HG03135 (cell line): ENCODE measurements at regions not wholly inside any gene's neighbourhood (a gene's known extent, or its start where the extent isn't known, plus 50 kb on each side); places are given as distances from the start of the nearest gene placed in this dataset.

ENCODE experiments used
- ATAC-seq: cut with Tn5 transposase; IDR thresholded peaks from one replicate; pipeline ENCODE4 v1.9.1; 2021; ENCODE audit warnings: mild to moderate bottlenecking, moderate library complexity; ENCODE audit not compliant: unreplicated experiment

DNA sequence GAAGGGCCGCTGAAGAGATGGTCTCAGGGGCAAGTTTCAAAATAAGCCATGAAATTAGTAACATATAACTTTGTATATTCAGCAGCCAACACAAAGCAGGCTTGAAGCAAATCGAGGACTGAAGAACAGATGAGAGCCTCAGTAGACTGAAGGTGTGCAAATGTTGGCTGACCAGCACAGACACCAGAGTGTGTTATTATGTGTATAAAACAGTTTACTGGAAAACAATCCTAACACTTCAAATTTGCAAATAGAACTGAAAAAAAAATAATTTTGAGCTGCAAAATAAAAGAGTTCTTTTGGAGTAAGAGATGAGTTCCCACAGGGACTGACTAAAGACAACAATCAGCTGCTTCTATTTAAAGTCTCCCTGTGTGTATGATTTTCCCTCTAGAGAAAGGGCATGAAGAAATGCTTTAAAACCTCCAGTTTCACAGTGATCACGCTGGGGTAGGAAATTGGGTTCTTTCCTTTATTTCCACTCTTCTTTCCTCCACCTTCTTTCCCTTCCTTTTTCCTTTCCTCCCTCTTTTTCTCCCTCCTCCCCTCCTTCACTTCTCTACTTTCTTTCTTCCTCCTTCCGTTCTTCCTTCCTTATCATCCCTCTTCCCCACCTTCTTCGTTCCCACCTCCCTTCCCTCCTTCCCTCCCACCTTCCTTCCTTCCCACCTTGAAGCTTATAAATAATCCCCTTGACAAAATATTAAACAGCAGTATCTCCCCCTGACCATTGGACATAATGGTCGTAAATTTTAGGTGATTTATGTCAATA, 383.9 kb upstream of the DCN start:
- no peak for ATAC-seq

DNA sequence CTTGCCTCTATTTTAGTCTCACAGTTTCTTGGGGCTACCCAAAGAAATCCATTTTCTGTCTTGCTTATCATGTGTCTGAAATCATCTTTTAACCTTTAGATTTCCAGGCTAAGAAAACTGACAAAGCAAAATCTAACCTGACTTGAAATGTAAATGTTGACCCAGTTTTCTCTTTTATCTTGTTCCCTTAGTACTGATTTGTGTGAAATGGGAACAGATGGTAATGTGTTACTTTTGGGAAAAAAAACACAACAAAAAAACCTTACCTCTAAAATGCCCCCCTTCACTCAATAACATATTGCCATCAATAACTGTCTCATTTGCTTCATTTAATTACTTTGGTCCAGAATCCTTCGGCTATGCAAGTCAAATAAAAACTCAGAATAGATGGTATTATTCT, 383.2 kb upstream of the DCN start:
- no peak for ATAC-seq

DNA sequence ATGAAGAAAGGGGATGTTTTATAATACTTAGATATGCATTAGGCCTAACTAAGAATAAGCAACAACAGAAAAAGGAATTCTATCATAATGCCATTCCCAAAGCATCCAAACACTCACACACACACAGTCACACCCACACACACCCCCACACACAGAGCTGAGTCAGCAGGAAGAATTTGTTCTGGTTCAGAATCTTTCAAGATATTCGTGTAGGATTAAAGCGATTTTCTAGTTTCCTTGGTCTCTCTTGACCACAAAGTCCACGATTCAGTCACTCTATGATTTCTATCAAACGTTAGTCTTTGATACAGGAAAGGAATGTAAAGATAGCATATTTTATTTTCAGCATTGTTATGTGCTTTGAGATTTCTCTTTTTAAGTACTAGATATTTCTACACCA, 382.6 kb upstream of the DCN start:
- no peak for ATAC-seq

DNA sequence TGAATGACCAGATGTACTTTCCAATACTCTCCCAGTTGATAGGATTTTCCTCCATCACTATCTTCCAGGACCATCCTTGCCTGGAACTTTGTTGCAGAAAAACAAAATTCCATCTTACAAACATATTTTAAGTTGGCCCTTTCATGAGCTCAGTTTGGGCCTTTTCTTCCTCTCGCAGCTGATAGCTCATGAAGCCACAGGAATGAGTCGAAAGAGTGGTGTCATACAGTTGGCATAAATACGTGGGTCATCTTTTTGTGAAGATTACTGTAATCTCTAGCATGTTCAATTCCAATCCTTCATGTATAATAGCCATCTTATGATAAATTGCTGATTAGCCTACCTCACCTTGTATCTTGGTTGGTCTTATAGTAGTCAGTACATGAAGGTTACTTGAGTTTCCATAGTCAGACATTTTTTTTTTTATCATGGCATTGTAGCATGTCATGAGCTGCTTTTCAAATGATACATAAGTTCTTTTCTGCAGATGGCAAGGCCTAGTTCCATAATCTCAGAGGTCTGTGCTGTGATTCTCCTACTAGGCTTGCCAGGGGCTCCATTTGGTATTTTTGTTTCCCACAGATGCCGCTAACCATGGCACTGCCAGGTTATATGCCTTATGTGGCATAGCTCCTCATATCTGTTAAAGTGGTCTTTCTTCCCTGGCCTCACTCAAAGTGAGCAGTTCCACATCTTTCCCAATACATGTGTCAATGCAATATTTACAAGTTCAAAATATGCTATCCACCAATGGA, 380.6 kb upstream of the DCN start:
- ATAC-seq: no peak

DNA sequence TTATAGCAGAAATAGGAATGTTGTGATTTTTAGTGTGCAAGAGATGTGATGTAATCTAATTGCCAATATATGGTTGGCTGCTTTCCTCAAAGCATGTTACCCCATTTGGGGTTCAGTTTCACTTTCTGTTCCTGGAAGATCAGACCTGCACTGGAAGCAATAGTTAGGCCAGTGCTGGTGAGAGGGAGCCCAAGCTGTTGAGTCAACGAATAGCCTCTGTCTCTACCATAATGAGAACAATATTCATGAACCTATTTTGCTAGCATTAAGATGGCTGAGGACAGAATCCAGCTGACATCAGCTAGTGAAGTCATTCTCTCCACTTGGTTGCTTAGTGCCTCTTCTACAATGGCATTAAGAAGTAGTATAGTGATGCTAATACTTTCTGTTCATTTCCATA, 379.9 kb upstream of the DCN start:
- peak; percentile 90 for ATAC-seq

DNA sequence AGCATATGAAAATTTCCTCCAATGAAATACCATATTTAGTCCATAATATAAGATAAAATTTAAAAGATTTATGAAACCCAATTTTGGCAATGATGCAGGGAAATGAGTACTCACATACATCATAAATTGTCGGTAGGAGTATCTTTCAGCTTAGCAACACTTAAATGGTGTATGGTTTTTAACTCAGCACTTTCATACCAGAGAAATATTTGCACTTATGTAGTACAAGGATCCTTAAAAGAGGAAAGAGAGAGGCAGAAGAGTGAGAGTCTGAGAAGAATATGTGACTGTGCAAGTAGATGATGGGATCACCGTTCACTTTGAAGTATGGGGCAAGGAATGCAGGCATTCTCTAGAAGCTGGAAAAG, 379.3 kb upstream of the DCN start:
- ATAC-seq: no peak

DNA sequence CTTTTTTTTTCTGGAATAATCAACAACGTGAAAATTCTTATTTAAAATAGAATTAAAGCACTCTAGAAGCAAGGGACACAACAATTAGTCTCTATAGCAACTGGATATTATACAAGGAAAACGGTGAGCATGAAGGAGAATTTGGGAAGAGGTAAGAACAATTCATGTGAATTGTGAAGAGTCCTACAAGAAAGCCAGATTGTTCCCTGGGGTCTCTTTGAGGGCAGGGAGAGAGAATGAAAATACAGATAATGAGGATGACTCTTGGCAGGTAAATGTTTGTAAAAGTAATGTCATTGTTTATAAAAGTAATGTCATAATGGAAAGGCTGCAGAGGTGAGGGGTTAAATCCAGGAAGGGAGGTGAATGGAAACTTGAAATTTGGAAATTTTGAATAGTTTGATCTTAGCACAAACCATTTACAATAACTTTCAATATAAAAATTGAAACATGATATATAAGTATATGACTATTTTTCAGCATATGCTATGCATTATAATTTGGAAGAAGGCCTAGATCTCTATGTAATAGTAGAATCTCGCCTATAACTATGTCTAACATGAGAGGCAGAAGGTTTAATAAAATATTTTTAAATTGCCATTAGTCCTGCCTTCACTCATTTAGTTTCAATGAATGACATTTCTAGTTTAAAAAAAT, 378.8 kb upstream of the DCN start:
- no peak for ATAC-seq

DNA sequence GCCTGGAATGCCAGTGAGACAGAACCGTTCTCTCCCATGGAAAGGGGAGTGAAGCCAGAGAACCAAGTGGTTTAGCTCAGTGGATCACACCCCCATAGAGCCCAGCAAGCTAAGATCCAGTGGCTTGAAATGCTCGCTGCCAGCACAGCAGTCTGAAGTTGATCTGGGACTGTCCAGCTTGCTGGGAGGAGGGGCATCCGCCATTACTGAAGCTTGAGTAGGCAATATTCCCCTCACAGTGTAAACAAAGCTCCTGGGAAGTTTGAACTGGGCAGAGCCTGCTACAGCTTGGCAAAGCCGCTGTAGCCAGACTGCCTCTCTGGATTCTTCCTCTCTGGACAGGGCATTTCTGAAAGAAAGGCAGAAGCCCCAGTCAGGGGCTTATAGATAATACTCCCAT, 374.3 kb upstream of the DCN start:
- ATAC-seq: no peak

DNA sequence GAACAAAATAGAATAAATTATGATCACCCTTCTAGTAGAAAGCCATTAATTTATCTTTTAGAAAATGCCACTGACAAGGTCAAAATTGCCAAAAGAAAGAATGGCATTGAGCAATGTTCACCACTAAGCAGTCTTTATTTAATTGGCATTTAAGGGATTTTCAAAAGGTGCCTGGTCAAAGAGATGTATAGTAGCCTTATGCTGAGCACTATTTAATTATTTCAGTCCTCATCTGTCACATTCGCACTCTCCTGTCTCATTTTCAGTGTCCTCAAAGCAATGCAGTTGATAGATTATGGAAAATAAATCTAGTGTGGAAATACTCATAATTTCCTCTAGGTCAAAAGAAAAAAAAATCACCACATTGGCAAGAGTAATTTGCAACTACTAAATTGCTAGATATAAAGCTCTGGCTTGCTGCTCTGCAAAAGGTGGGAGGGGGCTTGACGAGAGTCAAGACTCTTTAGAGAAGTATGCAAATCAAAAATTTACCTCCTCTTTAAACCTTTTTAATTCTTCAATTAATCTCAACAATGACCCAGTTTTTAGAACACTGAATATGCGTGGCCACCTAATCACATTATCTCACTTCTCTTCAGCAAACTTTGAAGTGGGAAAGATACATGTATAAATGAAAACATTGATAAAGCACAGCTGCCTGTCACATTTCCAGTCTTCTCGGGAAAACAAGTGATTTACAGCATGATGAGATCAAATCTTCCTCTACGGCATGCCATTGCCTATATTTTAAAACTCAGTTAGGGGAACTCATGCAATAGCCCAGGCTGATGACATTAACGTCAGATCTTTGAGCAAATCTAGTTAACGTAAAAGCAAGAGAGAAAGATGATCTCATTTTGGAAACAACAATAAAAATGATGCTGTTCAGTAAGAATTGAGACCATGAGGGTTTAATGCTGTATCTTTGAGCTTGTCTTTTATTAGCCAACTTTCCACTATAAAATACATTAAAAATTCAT, 373.1 kb upstream of the DCN start:
- ATAC-seq: no peak

DNA sequence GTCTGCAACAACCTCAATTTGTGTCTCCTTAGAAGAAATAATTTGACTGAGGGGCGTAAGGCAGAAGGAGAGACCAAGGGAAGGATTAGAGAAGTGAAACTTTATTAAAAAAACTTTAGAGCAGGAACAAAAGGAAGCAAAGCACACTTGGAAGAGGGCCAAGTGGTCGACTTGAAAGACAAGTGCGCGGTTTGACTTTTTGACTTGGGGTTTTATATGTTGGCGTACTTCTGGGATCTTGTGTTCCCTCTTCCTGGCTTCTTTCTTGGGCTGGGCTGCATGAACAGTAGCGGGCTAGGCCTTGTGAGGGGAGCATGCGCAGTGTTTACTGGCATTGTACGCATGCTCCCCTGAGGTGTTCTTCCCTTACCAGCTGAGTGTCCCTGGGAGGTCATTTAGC, 369.3 kb upstream of the DCN start:
- no peak for ATAC-seq

DNA sequence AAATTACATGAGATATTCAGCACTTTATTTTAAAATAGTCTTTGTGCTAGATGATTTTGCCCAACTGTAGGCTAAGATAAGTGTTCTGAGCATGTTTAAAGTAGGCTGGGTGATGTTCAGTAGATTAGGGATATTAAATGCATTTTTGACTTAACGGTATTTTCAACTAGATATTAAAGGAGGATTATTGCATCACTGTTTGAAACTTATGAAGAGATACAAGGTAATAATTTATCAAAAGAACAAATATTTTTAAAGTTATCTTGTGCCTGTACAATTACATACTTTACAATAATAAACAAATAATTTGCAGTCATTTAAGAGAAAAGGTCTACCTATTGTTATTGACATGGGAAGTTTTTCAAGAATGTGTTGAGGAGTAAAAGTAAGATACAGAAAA, 368.6 kb upstream of the DCN start:
- ATAC-seq: no peak

DNA sequence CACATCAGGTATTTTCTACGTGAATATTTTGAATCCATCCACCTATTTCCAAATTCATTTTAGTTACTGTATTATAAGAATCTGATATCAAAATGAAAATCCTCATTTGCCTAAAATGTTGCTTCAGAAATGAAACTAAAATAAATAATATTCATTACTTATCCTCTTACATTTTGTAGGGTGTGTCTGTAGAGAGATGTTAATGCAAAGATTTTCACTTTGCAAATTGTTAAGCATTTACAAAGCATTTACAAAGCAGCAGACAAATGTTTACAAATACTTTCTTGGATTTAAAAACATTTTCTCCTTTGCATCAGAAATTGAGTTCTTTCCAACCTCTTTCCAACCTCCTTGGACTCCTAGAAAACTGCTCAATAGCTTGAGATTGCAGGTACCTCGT, 360.0 kb upstream of the DCN start:
- no peak for ATAC-seq

DNA sequence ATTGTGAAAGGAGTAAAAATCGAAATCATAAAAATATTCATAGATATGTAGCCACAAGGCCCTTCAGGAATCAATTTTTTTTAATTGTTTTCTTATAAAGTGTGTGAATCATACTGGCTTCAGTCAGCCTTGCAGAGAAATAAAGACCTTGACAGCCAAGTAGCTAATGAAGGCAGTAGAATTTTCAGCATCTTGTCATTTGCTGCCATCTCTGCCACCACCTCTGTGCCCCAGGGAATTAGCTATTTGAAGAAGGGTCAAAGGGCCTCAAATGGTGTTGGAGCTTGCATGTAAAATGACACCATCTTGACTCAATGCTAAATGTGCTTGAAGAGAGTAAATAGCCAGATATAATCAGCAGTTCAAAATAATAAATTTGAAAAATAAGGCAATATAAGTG, 359.4 kb upstream of the DCN start:
- no peak for ATAC-seq

DNA sequence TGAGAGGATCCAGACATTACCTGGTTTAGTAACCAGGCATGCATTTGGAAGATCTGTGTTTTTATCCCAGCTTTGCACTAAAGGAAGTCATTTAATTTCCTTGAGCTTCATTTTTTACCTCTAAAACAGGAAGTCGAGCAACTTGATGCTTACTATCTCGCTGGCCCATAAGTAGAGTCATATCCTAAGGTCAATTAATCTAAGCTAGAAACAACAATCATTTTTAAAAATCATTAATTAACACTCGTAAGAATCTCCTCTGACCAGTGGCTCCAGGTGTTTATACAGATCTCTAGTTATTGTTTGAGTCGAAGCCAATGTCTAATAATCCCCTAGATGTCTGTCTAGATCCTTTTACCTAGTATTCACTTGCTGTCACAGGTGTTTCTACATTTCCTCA, 355.8 kb upstream of the DCN start:
- ATAC-seq: no peak

DNA sequence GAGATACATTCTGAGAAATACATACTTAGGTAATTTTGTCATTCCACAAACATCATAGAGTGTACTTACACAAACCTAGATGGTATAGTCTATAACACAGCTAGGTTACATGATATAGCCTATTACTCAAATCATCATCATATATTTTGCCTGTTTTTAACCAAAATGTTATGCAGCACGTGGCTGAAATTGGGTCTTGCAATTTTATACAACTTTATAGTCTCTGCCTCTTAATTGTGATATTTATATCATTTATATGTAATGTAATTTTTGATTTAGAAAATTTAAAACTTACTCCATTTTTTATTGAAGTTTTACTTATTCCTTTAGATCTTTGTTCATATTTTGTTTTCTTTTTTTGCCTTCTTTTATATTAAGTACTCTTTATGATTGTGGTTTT, 350.7 kb upstream of the DCN start:
- ATAC-seq: no peak

DNA sequence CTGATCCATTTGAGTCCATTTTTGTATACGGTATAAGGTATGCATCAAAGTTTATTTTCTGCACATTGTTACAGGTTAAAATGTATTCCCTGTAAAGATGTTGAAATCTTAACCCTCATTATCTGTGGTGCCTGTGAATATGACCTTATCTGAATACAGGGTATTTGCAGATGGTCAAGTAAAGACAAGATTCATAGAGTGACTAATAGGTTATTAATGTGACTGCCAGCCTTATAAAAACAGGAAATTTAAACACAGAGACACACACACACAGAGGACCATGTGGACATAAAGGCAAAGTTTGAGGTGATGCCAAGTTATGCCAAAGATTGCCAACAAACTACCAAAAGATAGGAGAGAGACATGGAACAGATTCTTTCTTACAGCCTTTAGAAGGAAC, 347.2 kb upstream of the DCN start:
- ATAC-seq: no peak

DNA sequence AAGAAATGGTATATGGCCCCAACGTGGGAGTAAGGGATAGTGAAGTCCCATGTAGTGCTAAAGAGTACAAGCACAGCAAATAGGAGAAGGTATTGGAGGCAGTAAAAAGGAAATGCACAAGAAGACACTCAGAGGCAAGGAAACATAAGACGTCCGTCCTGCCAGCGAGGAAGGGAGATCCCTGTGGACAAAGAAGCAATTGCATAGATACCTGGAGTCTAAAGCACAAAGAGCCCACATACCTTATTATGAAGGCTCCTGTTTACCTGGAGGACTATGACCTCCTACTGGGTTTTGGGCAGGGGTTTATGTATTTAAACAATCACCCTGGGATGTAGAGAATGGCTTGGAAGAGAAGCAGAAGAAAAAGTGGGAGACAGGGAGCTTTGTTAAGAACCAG, 341.2 kb upstream of the DCN start:
- ATAC-seq: no peak

DNA sequence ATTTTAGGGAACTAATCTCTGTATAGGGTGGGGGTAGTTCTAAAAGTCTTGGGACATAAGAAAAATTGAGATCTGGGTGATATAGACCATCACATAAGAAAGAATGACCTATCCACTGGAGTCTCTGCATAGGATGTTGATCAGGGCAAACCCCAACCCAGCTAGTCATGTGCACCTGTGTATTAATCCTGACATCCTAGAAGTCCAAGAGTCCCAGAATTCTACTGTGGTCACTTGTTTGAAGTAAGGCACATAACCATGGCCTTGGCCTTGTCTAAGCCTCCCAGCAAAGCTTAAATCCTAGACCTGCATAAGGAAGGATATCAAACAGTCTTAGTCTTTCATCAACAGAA, 334.1 kb upstream of the DCN start:
- ATAC-seq: no peak

DNA sequence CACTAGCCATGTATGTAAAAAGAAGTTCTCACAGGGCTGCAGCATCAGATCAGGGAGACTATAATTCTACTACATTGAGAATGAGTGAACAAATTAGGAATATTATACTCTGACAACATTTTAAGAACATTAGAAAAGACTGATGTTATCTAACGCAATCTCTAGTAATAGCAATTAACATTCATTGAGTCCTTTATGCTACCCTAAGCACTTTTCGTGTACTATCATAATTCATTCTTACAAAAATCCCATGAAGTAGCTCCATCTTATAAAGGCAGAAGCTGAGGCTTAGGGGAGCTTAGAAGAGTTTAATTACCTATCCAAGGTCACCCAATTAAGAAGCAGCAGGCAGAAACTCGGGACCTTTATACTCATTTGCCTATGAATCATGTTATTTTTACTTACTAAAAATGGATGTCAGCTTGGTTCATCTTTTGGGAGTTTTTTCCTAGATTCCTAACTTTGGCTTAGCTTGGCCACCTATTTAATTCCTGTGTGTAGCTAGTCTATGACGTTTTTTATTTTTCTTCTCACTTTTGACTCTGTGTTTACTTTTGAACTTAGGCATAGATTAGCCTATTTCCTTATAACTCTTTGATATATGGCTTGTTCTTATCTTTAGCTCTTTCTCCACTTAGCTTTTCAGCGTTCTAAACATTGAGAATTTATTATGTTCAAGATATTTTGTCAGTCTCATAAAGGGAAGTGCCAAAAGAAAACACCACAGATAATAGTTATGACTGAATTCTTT, 333.5 kb upstream of the DCN start:
- ATAC-seq: no peak

DNA sequence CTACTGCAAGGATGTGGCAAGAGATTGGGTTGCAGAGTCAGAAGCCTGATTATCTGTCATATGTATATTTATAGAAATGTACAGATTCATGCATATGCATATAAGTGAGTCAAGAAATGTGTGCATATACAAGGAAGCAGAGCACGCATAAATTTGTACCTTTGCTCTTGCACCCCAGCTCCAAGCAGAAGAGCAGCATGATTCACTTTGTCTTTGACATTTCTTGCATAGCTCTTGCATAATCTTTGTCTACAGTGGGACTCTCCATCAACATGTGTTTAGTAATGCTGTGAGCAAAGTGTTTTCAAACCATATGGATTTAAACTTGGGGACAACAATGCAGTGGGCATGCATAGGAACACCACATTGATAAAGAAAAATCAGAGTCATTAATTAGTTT, 330.7 kb upstream of the DCN start:
- ATAC-seq: no peak
